ENCODE measurements at regions not wholly inside any gene's neighbourhood (a gene's known extent, or its start where the extent isn't known, plus 50 kb on each side); places are given as distances from the start of the nearest gene placed in this dataset.

DNA sequence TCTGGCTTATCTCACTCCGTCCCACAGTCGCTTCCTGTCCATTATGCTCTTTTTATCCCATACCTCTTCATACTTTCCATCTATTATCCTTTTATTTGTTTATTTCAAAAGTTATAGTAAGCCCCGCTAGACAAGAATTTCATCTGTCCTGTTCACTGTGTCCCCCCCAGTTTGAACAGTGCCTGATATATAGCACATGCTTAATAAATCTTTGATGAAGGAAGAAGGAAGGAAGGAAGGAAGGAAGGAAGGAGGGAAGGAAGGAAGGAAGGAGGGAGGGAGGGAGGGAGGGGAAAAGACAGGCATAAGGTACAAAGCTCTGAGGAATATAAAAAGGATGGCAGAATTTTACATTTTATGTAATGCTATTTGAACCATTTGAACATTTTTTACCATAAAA, 324.7 kb downstream of the GXYLT1 start:
- Histone ChIP-seq H4K20me1 (ENCODE audit: insufficient read depth, low read length) (no peaks in the 10 kb centered on the region), H3K4me2 (ENCODE audit: low read length) (no peak overlapping the region), H3K4me1 (ENCODE audit: low read length) (no peaks in the 10 kb centered on the region), H3K9me3 (ENCODE audit: insufficient read depth, low read length) (no peaks in the 10 kb centered on the region), H2AFZ (ENCODE audit: low read depth, low read length) (no peak overlapping the region), H3K4me3 (ENCODE audit: low read length) (no peak overlapping the region), H3K27me3 (ENCODE audit: low read depth, low read length) (no peaks in the 10 kb centered on the region), H3K79me2 (ENCODE audit: low read length) (no peaks in the 10 kb centered on the region), H3K36me3 (replicated peaks; ENCODE audit: low read depth, low read length) (no peaks in the 10 kb centered on the region), H3K27ac (ENCODE audit: low read length) (no peak overlapping the region), H3K9ac (ENCODE audit: low read length) (no peak overlapping the region)
- TF ChIP-seq EZH2phosphoT487 (IDR thresholded peaks at IDR 0.05; ENCODE audit: low read depth): no peak
- TF ChIP-seq, protein P1, sequence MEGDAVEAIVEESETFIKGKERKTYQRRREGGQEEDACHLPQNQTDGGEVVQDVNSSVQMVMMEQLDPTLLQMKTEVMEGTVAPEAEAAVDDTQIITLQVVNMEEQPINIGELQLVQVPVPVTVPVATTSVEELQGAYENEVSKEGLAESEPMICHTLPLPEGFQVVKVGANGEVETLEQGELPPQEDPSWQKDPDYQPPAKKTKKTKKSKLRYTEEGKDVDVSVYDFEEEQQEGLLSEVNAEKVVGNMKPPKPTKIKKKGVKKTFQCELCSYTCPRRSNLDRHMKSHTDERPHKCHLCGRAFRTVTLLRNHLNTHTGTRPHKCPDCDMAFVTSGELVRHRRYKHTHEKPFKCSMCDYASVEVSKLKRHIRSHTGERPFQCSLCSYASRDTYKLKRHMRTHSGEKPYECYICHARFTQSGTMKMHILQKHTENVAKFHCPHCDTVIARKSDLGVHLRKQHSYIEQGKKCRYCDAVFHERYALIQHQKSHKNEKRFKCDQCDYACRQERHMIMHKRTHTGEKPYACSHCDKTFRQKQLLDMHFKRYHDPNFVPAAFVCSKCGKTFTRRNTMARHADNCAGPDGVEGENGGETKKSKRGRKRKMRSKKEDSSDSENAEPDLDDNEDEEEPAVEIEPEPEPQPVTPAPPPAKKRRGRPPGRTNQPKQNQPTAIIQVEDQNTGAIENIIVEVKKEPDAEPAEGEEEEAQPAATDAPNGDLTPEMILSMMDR (IDR thresholded peaks at IDR 0.05; ENCODE audit: low read depth, low read length): no peak

DNA sequence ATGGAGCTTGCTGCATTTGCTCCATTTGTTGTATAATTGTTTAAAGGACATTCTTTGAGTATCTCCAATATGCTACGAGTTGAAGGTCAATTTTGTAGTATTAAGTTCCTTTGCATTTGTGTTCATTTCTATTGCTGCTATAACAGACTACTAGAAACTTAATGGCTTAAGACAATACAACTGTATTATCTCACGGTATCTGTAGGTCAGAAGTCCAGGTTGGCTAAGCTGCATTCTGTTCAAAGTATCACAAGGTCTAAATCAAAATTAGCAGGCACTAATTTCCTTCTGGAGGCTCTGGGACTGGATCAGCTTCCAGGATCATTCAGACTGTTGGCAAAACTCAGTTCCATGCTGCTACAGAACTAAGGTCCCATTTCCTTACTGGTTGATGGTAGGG, 340.6 kb downstream of the GXYLT1 start:
- Histone ChIP-seq H2AFZ (ENCODE audit: low read depth, low read length) (no peak overlapping the region), H3K9me3 (ENCODE audit: insufficient read depth, low read length) (no peaks in the 10 kb centered on the region), H4K20me1 (ENCODE audit: insufficient read depth, low read length) (no peaks in the 10 kb centered on the region)

DNA sequence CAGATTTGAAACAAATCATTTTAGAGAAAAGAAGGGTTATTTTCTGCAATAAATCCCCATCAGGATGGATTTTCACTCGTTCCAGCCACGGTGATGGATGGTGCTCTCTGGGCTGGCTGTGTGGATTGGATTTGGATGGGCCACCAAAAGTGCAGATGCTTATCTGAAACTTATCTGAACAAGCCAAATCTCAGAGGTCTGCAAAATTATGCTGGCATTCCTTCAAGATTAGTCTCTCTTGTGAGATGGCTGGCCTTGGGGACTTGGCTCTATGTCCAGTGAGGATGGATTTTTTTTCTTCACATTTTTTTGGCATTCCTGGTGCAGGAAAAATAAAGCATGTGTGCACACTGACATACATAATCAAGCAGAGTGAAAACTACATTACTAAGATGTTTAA, 341.9 kb downstream of the GXYLT1 start:
- no peaks in the 10 kb centered on the region for H3K27me3 ChIP-seq (ENCODE audit: low read depth, low read length)
- H3K9me3 ChIP-seq (ENCODE audit: insufficient read depth, low read length): no peaks in the 10 kb centered on the region
- H3K79me2 ChIP-seq (ENCODE audit: low read length): no peaks in the 10 kb centered on the region
- no peak overlapping the region for H3K27ac ChIP-seq (ENCODE audit: low read length)
- H3K4me2 ChIP-seq (ENCODE audit: low read length): no peak overlapping the region
- no peak for TF ChIP-seq EZH2phosphoT487 (IDR thresholded peaks at IDR 0.05; ENCODE audit: low read depth)
- TF ChIP-seq, protein P1 (IDR thresholded peaks at IDR 0.05; ENCODE audit: low read depth, low read length): no peak
- no peaks in the 10 kb centered on the region for H3K4me1 ChIP-seq (ENCODE audit: low read length)
- H4K20me1 ChIP-seq (ENCODE audit: insufficient read depth, low read length): no peaks in the 10 kb centered on the region
- no peak overlapping the region for H2AFZ ChIP-seq (ENCODE audit: low read depth, low read length)
- H3K36me3 ChIP-seq (replicated peaks; ENCODE audit: low read depth, low read length): no peaks in the 10 kb centered on the region
- H3K4me3 ChIP-seq (ENCODE audit: low read length): no peak overlapping the region
- no peak overlapping the region for H3K9ac ChIP-seq (ENCODE audit: low read length)

More for the DNA sequence above, 340.6 kb downstream of the GXYLT1 start:
- no peaks in the 10 kb centered on the region for H3K36me3 ChIP-seq (replicated peaks; ENCODE audit: low read depth, low read length)
- H3K27ac ChIP-seq (ENCODE audit: low read length): no peak overlapping the region
- no peak overlapping the region for H3K9ac ChIP-seq (ENCODE audit: low read length)
- TF ChIP-seq EZH2phosphoT487 (IDR thresholded peaks at IDR 0.05; ENCODE audit: low read depth): no peak
- no peaks in the 10 kb centered on the region for H3K79me2 ChIP-seq (ENCODE audit: low read length)
- H3K4me2 ChIP-seq (ENCODE audit: low read length): no peak overlapping the region
- H3K27me3 ChIP-seq (ENCODE audit: low read depth, low read length): no peaks in the 10 kb centered on the region
- no peaks in the 10 kb centered on the region for H3K4me1 ChIP-seq (ENCODE audit: low read length)
- no peak overlapping the region for H3K4me3 ChIP-seq (ENCODE audit: low read length)

DNA sequence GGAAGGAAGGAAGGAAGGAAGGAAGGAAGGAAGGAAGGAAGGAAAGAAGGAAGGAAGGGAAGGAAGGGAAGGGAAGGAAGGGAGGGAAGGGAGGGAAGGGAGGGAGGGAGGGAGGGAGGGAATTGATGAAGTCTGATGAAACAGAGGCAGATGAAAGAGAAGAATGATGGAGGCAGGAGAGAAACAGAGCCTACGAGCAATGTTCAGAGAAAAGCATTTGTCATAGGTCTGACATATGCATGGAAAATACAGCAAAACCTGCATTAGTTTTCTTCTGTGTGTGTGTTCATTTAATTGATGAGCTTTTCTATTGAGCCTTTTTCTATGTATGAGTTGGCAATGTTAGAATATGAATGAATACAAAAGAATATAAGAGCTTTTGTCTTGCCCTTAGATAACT, 343.4 kb downstream of the GXYLT1 start:
- Histone ChIP-seq H4K20me1 (ENCODE audit: insufficient read depth, low read length) (no peaks in the 10 kb centered on the region), H3K9ac (ENCODE audit: low read length) (no peak overlapping the region), H3K4me3 (ENCODE audit: low read length) (no peak overlapping the region), H3K27ac (ENCODE audit: low read length) (no peak overlapping the region), H3K36me3 (replicated peaks; ENCODE audit: low read depth, low read length) (no peaks in the 10 kb centered on the region), H2AFZ (ENCODE audit: low read depth, low read length) (no peak overlapping the region), H3K9me3 (ENCODE audit: insufficient read depth, low read length) (no peaks in the 10 kb centered on the region), H3K27me3 (ENCODE audit: low read depth, low read length) (no peaks in the 10 kb centered on the region), H3K4me2 (ENCODE audit: low read length) (no peak overlapping the region), H3K4me1 (ENCODE audit: low read length) (no peaks in the 10 kb centered on the region), H3K79me2 (ENCODE audit: low read length) (no peaks in the 10 kb centered on the region)
- TF ChIP-seq, protein P1 (IDR thresholded peaks at IDR 0.05; ENCODE audit: low read depth, low read length): no peak
- TF ChIP-seq EZH2phosphoT487 (IDR thresholded peaks at IDR 0.05; ENCODE audit: low read depth): no peak

DNA sequence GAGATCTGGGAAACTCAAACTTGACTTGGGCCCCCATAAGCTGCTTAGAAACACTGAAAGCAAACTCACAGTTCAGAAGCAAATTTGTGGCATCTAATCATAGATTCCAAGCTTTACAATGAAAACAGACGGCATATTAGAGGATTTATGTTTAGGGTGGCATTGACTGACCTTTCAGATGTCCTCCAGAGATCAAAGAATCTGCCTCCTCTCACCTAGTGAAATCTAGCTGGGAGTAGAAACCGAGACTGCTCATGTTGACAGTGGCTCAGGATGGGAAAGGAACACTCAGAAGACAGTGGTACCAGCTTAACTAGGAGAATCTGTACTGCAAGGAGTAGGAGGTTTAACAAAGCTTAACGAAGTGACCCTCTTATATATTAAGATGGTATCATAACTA, 345.0 kb downstream of the GXYLT1 start:
- Histone ChIP-seq H3K4me2 (ENCODE audit: low read length) (no peak overlapping the region), H2AFZ (ENCODE audit: low read depth, low read length) (no peak overlapping the region), H3K36me3 (replicated peaks; ENCODE audit: low read depth, low read length) (no peaks in the 10 kb centered on the region), H3K9ac (ENCODE audit: low read length) (no peak overlapping the region), H4K20me1 (ENCODE audit: insufficient read depth, low read length) (no peaks in the 10 kb centered on the region), H3K4me1 (ENCODE audit: low read length) (no peaks in the 10 kb centered on the region), H3K79me2 (ENCODE audit: low read length) (no peaks in the 10 kb centered on the region), H3K27ac (ENCODE audit: low read length) (no peak overlapping the region), H3K9me3 (ENCODE audit: insufficient read depth, low read length) (no peaks in the 10 kb centered on the region), H3K27me3 (ENCODE audit: low read depth, low read length) (no peaks in the 10 kb centered on the region), H3K4me3 (ENCODE audit: low read length) (no peak overlapping the region)
- TF ChIP-seq EZH2phosphoT487 (IDR thresholded peaks at IDR 0.05; ENCODE audit: low read depth): no peak
- TF ChIP-seq, protein P1 (IDR thresholded peaks at IDR 0.05; ENCODE audit: low read depth, low read length): no peak
